Lower leg skin (tissue), 3 donors: ENCODE measurements at regions not wholly inside any gene's neighbourhood (a gene's known extent, or its start where the extent isn't known, plus 50 kb on each side); places are given as distances from the start of the nearest gene placed in this dataset.

Experiments used
- POLR2A ChIP-seq, 2 donors: fragments of 450-650 bp; IDR thresholded peaks; one replicate each; pipeline ENCODE4 v1.6.1; 2016 to 2017; ENCODE audit warnings: antibody characterized with exemption in 2 of 2, mild to moderate bottlenecking in 1 of 2, moderate library complexity in 1 of 2
- TF ChIP-seq, protein P1 (sequence below), 3 donors: fragments of 450-650 bp; IDR thresholded peaks; one replicate each; pipeline ENCODE4 v1.5.1; 2016; ENCODE audit warnings: antibody characterized with exemption in 3 of 3, mild to moderate bottlenecking in 3 of 3, moderate library complexity in 2 of 3

DNA sequence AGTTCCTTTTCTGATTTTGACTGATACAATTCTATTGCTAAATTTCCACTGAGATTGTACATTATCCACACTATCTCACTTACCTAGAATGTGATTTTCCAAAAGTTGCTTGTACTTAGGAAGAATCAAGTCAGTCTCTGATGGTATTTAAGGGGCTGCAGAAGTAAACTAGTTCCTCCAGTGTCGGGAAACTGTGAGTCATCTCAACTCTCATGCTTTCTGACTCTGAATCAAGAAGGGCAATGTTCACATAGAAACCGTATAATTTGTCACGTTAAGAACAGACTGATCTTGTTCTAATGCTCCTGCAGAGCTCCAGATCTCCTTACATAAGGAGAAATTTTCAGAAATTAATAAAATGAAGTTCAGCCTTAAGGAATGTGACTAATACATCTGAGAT, 369.3 kb downstream of the KLF5 start:
- no peak for TF ChIP-seq POLR2A (IDR thresholded peaks at IDR 0.05)
- TF ChIP-seq, protein P1, sequence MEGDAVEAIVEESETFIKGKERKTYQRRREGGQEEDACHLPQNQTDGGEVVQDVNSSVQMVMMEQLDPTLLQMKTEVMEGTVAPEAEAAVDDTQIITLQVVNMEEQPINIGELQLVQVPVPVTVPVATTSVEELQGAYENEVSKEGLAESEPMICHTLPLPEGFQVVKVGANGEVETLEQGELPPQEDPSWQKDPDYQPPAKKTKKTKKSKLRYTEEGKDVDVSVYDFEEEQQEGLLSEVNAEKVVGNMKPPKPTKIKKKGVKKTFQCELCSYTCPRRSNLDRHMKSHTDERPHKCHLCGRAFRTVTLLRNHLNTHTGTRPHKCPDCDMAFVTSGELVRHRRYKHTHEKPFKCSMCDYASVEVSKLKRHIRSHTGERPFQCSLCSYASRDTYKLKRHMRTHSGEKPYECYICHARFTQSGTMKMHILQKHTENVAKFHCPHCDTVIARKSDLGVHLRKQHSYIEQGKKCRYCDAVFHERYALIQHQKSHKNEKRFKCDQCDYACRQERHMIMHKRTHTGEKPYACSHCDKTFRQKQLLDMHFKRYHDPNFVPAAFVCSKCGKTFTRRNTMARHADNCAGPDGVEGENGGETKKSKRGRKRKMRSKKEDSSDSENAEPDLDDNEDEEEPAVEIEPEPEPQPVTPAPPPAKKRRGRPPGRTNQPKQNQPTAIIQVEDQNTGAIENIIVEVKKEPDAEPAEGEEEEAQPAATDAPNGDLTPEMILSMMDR (IDR thresholded peaks at IDR 0.05), result no peak
